ENCODE measurements at regions not wholly inside any gene's neighbourhood (a gene's known extent, or its start where the extent isn't known, plus 50 kb on each side); places are given as distances from the start of the nearest gene placed in this dataset.
"Not testable (repeated sequence)": the region's sequence is repeated elsewhere in the genome, so short reads cannot be mapped to it uniquely, and the experiment has no call there.

DNA sequence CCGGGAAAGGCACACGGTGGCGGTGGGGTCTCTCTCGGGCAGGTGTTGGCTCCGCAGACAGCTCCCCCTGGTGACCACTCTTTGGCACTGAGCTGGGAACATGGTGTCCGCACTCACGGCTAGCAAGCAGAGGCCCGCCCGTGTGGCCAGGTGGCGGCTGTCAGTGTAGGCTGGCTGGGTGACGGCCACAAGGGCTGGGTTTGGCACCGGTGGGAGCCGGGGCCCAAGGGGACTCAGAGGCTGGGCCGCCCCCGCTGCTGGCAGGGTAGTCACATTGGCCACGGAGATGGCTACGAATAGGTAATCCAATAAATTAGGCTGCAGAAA lies 1071.7 kb downstream of the RPIA start:
- BruUV-seq (replicated peaks), result no TSS peak
- H3K4me2 ChIP-seq (ENCODE audit: low read length), result no peak overlapping the region
- H2AFZ ChIP-seq (ENCODE audit: low read length), result no peak overlapping the region
- no peaks in the 10 kb centered on the region for H3K36me3 ChIP-seq (ENCODE audit: insufficient read depth, low read length)
- no peaks in the 10 kb centered on the region for H3K9me2 ChIP-seq (ENCODE audit: insufficient read depth, low read length)
- no peak overlapping the region for H3K27ac ChIP-seq (ENCODE audit: low read depth, low read length, poor library complexity, severe bottlenecking)
- ChIA-PET POLR2A (no interaction called here), CTCF (ENCODE audit: unreplicated experiment) (no interaction called here)
- no peak overlapping the region for H3K4me3 ChIP-seq (ENCODE audit: low read depth, low read length, poor library complexity, severe bottlenecking)
- no peaks in the 10 kb centered on the region for H4K20me1 ChIP-seq (ENCODE audit: insufficient read depth, low read length)
- DNase-seq (ENCODE audit: low spot score), result no peak
- H3K9me3 ChIP-seq (ENCODE audit: low read length), result no peaks in the 10 kb centered on the region
- no peaks in the 10 kb centered on the region for H3K4me1 ChIP-seq (ENCODE audit: insufficient read depth, low read length, poor library complexity, severe bottlenecking)
- intact Hi-C loops (cut with micrococcal nuclease; ENCODE audit: unreplicated experiment), result no loop called here
- no peaks in the 10 kb centered on the region for H3K79me2 ChIP-seq (ENCODE audit: insufficient read depth, low read depth, low read length)
- TF ChIP-seq, protein P1, sequence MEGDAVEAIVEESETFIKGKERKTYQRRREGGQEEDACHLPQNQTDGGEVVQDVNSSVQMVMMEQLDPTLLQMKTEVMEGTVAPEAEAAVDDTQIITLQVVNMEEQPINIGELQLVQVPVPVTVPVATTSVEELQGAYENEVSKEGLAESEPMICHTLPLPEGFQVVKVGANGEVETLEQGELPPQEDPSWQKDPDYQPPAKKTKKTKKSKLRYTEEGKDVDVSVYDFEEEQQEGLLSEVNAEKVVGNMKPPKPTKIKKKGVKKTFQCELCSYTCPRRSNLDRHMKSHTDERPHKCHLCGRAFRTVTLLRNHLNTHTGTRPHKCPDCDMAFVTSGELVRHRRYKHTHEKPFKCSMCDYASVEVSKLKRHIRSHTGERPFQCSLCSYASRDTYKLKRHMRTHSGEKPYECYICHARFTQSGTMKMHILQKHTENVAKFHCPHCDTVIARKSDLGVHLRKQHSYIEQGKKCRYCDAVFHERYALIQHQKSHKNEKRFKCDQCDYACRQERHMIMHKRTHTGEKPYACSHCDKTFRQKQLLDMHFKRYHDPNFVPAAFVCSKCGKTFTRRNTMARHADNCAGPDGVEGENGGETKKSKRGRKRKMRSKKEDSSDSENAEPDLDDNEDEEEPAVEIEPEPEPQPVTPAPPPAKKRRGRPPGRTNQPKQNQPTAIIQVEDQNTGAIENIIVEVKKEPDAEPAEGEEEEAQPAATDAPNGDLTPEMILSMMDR (conservative IDR thresholded peaks at IDR 0.05; ENCODE audit: low read length), result 0 out of 2 replicates have a peak, but pooled peaks have one; percentile 36
- no peak for TF ChIP-seq EZH2phosphoT487 (IDR thresholded peaks at IDR 0.05; ENCODE audit: borderline replicate concordance, low read depth, low read length)

DNA sequence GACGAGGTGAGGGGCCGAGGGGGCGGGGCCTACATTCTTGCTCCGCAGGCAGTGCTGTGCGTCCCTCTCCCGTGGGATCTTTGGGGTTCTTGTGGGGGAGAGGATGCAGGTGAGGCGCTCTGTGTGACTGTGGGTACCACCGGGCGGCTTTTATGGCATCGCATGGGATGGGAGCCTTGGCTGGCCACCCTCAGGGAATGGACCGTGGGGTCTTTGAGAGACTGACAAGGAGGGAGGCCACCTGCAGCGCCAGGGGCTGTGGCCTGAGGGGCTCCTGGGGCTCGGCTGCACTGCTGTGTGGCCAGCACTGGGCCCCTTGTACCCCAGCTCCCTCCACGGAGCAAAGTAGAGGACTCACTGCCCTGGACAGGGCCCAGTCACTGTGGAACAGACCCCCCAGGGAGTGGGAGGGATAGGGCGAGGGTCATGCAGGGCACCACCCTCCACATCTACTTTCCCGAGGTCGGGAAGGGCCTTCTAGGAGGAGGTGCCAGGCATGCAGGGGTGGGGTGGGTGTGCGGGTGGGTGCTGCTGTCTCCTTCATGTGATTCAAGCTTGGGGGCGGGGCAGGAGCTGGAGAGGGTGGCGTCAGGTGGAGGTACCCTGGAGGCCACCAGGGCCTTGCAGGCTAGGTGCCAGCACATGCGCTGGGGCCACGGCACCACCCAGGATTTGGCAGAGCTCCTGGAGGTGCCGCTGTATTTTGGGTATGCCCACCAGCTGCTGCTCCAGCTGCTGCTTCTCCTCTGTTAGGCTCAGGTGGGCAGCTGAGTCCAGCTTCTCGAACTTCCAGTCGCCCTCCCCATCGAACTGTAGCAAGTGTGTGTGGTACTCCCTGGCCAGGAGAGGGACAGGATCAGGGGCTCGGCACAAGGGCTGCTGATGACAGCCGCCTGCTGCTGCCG lies 1072.4 kb downstream of the RPIA start:
- ChIA-PET CTCF (ENCODE audit: unreplicated experiment) (no interaction called here), POLR2A (no interaction called here)
- Histone ChIP-seq H3K4me2 (ENCODE audit: low read length) (no peak overlapping the region), H3K9me3 (ENCODE audit: low read length) (no peaks in the 10 kb centered on the region), H3K36me3 (ENCODE audit: insufficient read depth, low read length) (no peaks in the 10 kb centered on the region), H3K79me2 (ENCODE audit: insufficient read depth, low read depth, low read length) (no peaks in the 10 kb centered on the region), H3K4me3 (ENCODE audit: low read depth, low read length, poor library complexity, severe bottlenecking) (no peak overlapping the region), H2AFZ (ENCODE audit: low read length) (no peak overlapping the region), H3K27ac (ENCODE audit: low read depth, low read length, poor library complexity, severe bottlenecking) (no peak overlapping the region), H4K20me1 (ENCODE audit: insufficient read depth, low read length) (no peaks in the 10 kb centered on the region), H3K4me1 (ENCODE audit: insufficient read depth, low read length, poor library complexity, severe bottlenecking) (no peaks in the 10 kb centered on the region), H3K9me2 (ENCODE audit: insufficient read depth, low read length) (no peaks in the 10 kb centered on the region)
- TF ChIP-seq, protein P1 (conservative IDR thresholded peaks at IDR 0.05; ENCODE audit: low read length), result no peak
- TF ChIP-seq EZH2phosphoT487 (IDR thresholded peaks at IDR 0.05; ENCODE audit: borderline replicate concordance, low read depth, low read length), result no peak
- no peak for DNase-seq (ENCODE audit: low spot score)
- BruUV-seq (replicated peaks), result no TSS peak
- intact Hi-C loops (cut with micrococcal nuclease; ENCODE audit: unreplicated experiment), result no loop called here

DNA sequence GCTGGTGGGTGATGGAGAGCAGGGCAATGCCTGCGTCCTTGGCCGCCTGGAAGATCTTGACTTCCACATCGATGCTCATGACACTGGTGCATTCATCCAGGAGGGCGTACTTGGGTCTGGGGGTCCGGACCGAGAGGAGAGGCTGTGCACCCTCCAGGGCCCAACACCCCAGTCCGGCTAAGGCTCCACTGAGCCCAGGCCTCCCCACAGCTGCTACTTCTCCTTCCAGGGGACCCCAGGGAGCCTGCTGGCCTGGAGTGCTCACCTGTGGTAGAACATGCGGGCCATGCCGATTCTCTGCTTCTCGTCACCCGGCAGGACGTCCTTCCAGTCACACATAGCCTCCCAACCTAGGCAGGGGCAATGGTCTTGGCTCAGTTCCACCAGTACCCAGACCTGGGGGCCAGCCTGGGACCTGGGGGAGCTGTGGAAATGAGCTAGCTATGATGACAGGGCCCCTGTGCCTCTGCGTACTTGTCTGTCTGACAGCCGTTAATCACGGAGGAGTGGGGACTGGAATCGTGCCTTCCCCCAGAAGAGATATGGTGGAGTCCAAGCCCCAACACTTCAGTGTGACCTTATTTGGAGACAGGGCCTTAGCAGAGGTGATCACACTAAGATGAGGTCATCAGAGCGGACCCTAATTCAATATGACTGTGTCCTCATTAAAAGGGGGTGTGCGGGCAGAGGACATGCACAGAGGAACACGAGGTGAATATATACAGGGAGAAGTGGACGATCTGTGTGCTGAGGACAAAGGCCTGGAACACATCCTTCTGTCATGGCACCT lies 1073.3 kb downstream of the RPIA start:
- H3K4me3 ChIP-seq (ENCODE audit: low read depth, low read length, poor library complexity, severe bottlenecking); H3K27ac ChIP-seq (ENCODE audit: low read depth, low read length, poor library complexity, severe bottlenecking); H3K4me1 ChIP-seq (ENCODE audit: insufficient read depth, low read length, poor library complexity, severe bottlenecking); H3K36me3 ChIP-seq (ENCODE audit: insufficient read depth, low read length); CTCF ChIA-PET (ENCODE audit: unreplicated experiment); DNase-seq (ENCODE audit: low spot score); H3K9me3 ChIP-seq (ENCODE audit: low read length); intact Hi-C loops (cut with micrococcal nuclease; ENCODE audit: unreplicated experiment); H3K9me2 ChIP-seq (ENCODE audit: insufficient read depth, low read length); BruUV-seq (replicated peaks); H3K79me2 ChIP-seq (ENCODE audit: insufficient read depth, low read depth, low read length); H3K4me2 ChIP-seq (ENCODE audit: low read length); H4K20me1 ChIP-seq (ENCODE audit: insufficient read depth, low read length); H2AFZ ChIP-seq (ENCODE audit: low read length); POLR2A ChIA-PET: not testable (repeated sequence)

DNA sequence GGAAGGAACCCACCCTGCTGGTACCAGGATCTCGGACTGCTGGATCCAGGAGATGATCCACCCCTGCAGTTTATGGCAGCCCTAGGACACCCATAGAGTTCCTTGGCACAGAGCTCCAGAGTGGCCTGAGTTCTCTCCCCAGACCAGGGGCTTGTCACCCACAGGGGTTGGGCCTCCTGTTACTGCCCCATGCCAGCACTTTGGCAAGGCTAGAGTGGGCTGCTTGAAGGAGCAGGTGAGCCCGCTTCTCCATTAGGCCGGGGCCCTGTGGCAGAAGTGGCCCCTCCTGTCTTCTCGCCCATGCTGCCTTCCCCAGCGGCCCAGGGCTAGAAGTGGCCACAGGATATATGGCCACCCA lies 1073.9 kb downstream of the RPIA start:
- CTCF ChIA-PET (ENCODE audit: unreplicated experiment); DNase-seq (ENCODE audit: low spot score); H3K36me3 ChIP-seq (ENCODE audit: insufficient read depth, low read length); H3K9me3 ChIP-seq (ENCODE audit: low read length); H3K4me1 ChIP-seq (ENCODE audit: insufficient read depth, low read length, poor library complexity, severe bottlenecking); H4K20me1 ChIP-seq (ENCODE audit: insufficient read depth, low read length); BruUV-seq (replicated peaks); H3K9me2 ChIP-seq (ENCODE audit: insufficient read depth, low read length); H2AFZ ChIP-seq (ENCODE audit: low read length); H3K4me2 ChIP-seq (ENCODE audit: low read length); H3K4me3 ChIP-seq (ENCODE audit: low read depth, low read length, poor library complexity, severe bottlenecking); intact Hi-C loops (cut with micrococcal nuclease; ENCODE audit: unreplicated experiment); H3K27ac ChIP-seq (ENCODE audit: low read depth, low read length, poor library complexity, severe bottlenecking); H3K79me2 ChIP-seq (ENCODE audit: insufficient read depth, low read depth, low read length); POLR2A ChIA-PET: not testable (repeated sequence)
